Caco-2 (cell line): ENCODE measurements at regions not wholly inside any gene's neighbourhood (a gene's known extent, or its start where the extent isn't known, plus 50 kb on each side); places are given as distances from the start of the nearest gene placed in this dataset.

ENCODE experiments used
- BruUV-seq: library from RNA; stranded (reverse); fragments of 400-500 nt; replicated peaks from 2 replicates; lab custom pipeline; 2021; lab: Mats Ljungman, UMichigan
- CTCF ChIA-PET: fragments of 300-600 bp; sonication (Branson Sonifier 250); formaldehyde crosslinking; loops from one replicate; lab custom pipeline; 2022; ENCODE audit warnings: antibody characterized with exemption; lab: Charles Lee
- POLR2A ChIA-PET: fragments of 300-600 bp; sonication (Branson Sonifier 250); formaldehyde crosslinking; loops from one replicate; lab custom pipeline; 2022; ENCODE audit warnings: antibody characterized with exemption; lab: Charles Lee
- DNase-seq, 2 experiments: peaks; one replicate each; pipeline versions ENCODE4 v3.0.0 to v3.0.0-alpha.2; 2020 to 2022
- H3K27me3 ChIP-seq: replicated peaks from 2 replicates; pipeline ENCODE4 v1.6.0; 2011; ENCODE audit warnings: low read length; ENCODE audit not compliant: control insufficient read depth, insufficient read depth
- H3K36me3 ChIP-seq: 2 replicates; pipeline ENCODE4 v1.5.1; 2011; ENCODE audit warnings: low read length; ENCODE audit not compliant: control insufficient read depth, insufficient read depth
- H3K4me1 ChIP-seq: fragments of 250-450 bp; sonication (Bioruptor Pico); 2 replicates; pipeline ENCODE4 v1.5.1; 2020; ENCODE audit warnings: mild to moderate bottlenecking
- H3K4me3 ChIP-seq: 2 replicates; pipeline ENCODE4 v1.5.1; 2011; ENCODE audit warnings: low read depth, mild to moderate bottlenecking, control low read depth, low read length
- H3K9me3 ChIP-seq: fragments of 250-450 bp; sonication (Bioruptor Pico); 2 replicates; pipeline ENCODE4 v1.5.1; 2020; ENCODE audit warnings: mild to moderate bottlenecking, moderate library complexity
- H3K27ac Mint-ChIP-seq: one replicate; pipeline ENCODE4 v1.8.0; 2022; ENCODE audit warnings: mixed read lengths; ENCODE audit not compliant: unreplicated experiment
- H3K27me3 Mint-ChIP-seq: one replicate; pipeline ENCODE4 v1.8.0; 2022; ENCODE audit warnings: mixed read lengths; ENCODE audit not compliant: insufficient read depth, unreplicated experiment
- H3K36me3 Mint-ChIP-seq: one replicate; pipeline ENCODE4 v1.8.0; 2022; ENCODE audit warnings: mild to moderate bottlenecking, mixed read lengths; ENCODE audit not compliant: insufficient read depth, unreplicated experiment
- H3K4me1 Mint-ChIP-seq: one replicate; pipeline ENCODE4 v1.8.0; 2022; ENCODE audit warnings: low read depth, mixed read lengths; ENCODE audit not compliant: unreplicated experiment
- H3K4me3 Mint-ChIP-seq: one replicate; pipeline ENCODE4 v1.8.0; 2022; ENCODE audit warnings: mild to moderate bottlenecking, moderate library complexity, mixed read lengths; ENCODE audit not compliant: unreplicated experiment
- H3K9me3 Mint-ChIP-seq: one replicate; pipeline ENCODE4 v1.8.0; 2022; ENCODE audit warnings: mixed read lengths; ENCODE audit not compliant: unreplicated experiment
- intact Hi-C: fragments of 100-400 bp; cut with micrococcal nuclease; formaldehyde crosslinking; loops from one replicate; pipeline ENCODE4 v1.10.0; 2022; ENCODE audit not compliant: unreplicated experiment
- TF ChIP-seq, protein P1 (sequence below), 2 experiments: fragments of 200-600 bp in 1 of 2; IDR thresholded peaks; 1 replicate in 1 of 2; 2 replicates in 1 of 2; pipeline versions ENCODE4 v1.5.1 to v1.8.0; 2011 to 2022; ENCODE audit warnings: antibody characterized with exemption in 1 of 2, control low read depth in 1 of 2, inconsistent platforms in 1 of 2, low read depth in 1 of 2, low read length in 1 of 2, mild to moderate bottlenecking in 1 of 2, moderate library complexity in 1 of 2; ENCODE audit not compliant: insufficient read depth in 1 of 2, severe bottlenecking in 1 of 2, unreplicated experiment in 1 of 2

- Histone ChIP-seq H3K9me3 (no peaks in the 10 kb centered on the region), H3K4me3 (no peak overlapping the region), H3K36me3 (no peaks in the 10 kb centered on the region), H3K27me3 (no peaks in the 10 kb centered on the region), H3K4me1 (no peaks in the 10 kb centered on the region)
- ChIA-PET CTCF (interaction anchor here (0.5 kb wide), 1 partner anchor 271 kb away, joined by 8 read pairs; no protein-coding TSS in a partner anchor), POLR2A (no interaction called here)
- no peak for DNase-seq
- Mint-ChIP-seq H3K36me3 (no peaks in the 10 kb centered on the region), H3K4me1 (no peaks in the 10 kb centered on the region), H3K9me3 (peaks cover 9% of the 10 kb centered on the region), H3K4me3 (no peak overlapping the region), H3K27me3 (no peaks in the 10 kb centered on the region), H3K27ac (no peak overlapping the region)
- no TSS peak for BruUV-seq
- intact Hi-C loops = no loop called here
- TF ChIP-seq, protein P1, sequence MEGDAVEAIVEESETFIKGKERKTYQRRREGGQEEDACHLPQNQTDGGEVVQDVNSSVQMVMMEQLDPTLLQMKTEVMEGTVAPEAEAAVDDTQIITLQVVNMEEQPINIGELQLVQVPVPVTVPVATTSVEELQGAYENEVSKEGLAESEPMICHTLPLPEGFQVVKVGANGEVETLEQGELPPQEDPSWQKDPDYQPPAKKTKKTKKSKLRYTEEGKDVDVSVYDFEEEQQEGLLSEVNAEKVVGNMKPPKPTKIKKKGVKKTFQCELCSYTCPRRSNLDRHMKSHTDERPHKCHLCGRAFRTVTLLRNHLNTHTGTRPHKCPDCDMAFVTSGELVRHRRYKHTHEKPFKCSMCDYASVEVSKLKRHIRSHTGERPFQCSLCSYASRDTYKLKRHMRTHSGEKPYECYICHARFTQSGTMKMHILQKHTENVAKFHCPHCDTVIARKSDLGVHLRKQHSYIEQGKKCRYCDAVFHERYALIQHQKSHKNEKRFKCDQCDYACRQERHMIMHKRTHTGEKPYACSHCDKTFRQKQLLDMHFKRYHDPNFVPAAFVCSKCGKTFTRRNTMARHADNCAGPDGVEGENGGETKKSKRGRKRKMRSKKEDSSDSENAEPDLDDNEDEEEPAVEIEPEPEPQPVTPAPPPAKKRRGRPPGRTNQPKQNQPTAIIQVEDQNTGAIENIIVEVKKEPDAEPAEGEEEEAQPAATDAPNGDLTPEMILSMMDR (IDR thresholded peaks at IDR 0.05; ENCODE audit: insufficient read depth in 1 of 2, low read depth in 1 of 2, low read length in 1 of 2, severe bottlenecking in 1 of 2, unreplicated experiment in 1 of 2) = no peak
Measured at GRCh38 chr4:107391009-107391629, 328.9 kb downstream of the PAPSS1 start.

- no peak for DNase-seq
- no TSS peak for BruUV-seq
- peaks cover 9% of the 10 kb centered on the region for H3K9me3 Mint-ChIP-seq
- Histone ChIP-seq H3K9me3 (no peaks in the 10 kb centered on the region), H3K4me1 (no peaks in the 10 kb centered on the region), H3K36me3 (no peaks in the 10 kb centered on the region), H3K4me3 (no peak overlapping the region), H3K27me3 (no peaks in the 10 kb centered on the region)
- no peaks in the 10 kb centered on the region for H3K4me1 Mint-ChIP-seq
- POLR2A ChIA-PET = no interaction called here
- H3K36me3 Mint-ChIP-seq = no peaks in the 10 kb centered on the region
- intact Hi-C loops = no loop called here
- H3K4me3 Mint-ChIP-seq = no peak overlapping the region
- CTCF ChIA-PET = no interaction called here
- H3K27ac Mint-ChIP-seq = no peak overlapping the region
- H3K27me3 Mint-ChIP-seq = no peaks in the 10 kb centered on the region
- TF ChIP-seq, protein P1 (IDR thresholded peaks at IDR 0.05; ENCODE audit: insufficient read depth in 1 of 2, low read depth in 1 of 2, low read length in 1 of 2, severe bottlenecking in 1 of 2, unreplicated experiment in 1 of 2) = no peak
Measured at GRCh38 chr4:107389965-107390364, 330.1 kb downstream of the PAPSS1 start.

GRCh38 chr4:107388736-107389274 lies 331.2 kb downstream of the PAPSS1 start:
- no peak for DNase-seq
- ChIA-PET POLR2A (no interaction called here), CTCF (no interaction called here)
- Histone ChIP-seq H3K9me3 (no peaks in the 10 kb centered on the region), H3K27me3 (no peaks in the 10 kb centered on the region), H3K4me3 (no peak overlapping the region), H3K36me3 (no peaks in the 10 kb centered on the region), H3K4me1 (no peaks in the 10 kb centered on the region)
- no TSS peak for BruUV-seq
- Mint-ChIP-seq H3K4me1 (no peaks in the 10 kb centered on the region), H3K36me3 (no peaks in the 10 kb centered on the region), H3K27ac (no peak overlapping the region), H3K27me3 (no peaks in the 10 kb centered on the region), H3K9me3 (peaks cover 9% of the 10 kb centered on the region), H3K4me3 (no peak overlapping the region)
- TF ChIP-seq, protein P1 (IDR thresholded peaks at IDR 0.05; ENCODE audit: insufficient read depth in 1 of 2, low read depth in 1 of 2, low read length in 1 of 2, severe bottlenecking in 1 of 2, unreplicated experiment in 1 of 2) = no peak
- intact Hi-C loops = no loop called here
